Mucosa of stomach (tissue), 1 donor: ENCODE measurements at regions not wholly inside any gene's neighbourhood (a gene's known extent, or its start where the extent isn't known, plus 50 kb on each side); places are given as distances from the start of the nearest gene placed in this dataset.

Experiments
- H3K27me3 ChIP-seq: one replicate; pipeline ENCODE4 v1.7.0; 2013; ENCODE audit warnings: mild to moderate bottlenecking, low read length; ENCODE audit not compliant: control insufficient read depth, insufficient read depth
- H3K36me3 ChIP-seq: one replicate; pipeline ENCODE4 v1.7.0; 2013; ENCODE audit warnings: low read length; ENCODE audit not compliant: control insufficient read depth, insufficient read depth
- H3K4me1 ChIP-seq: one replicate; pipeline ENCODE4 v1.7.0; 2013; ENCODE audit warnings: mild to moderate bottlenecking, low read length; ENCODE audit not compliant: control insufficient read depth, insufficient read depth
- H3K4me3 ChIP-seq: one replicate; pipeline ENCODE4 v1.7.0; 2013; ENCODE audit warnings: low read length
- H3K9ac ChIP-seq: one replicate; pipeline ENCODE4 v1.7.0; 2013; ENCODE audit warnings: mild to moderate bottlenecking, low read length, moderate library complexity
- H3K9me3 ChIP-seq: one replicate; pipeline ENCODE4 v1.7.0; 2013; ENCODE audit warnings: mild to moderate bottlenecking, low read length, moderate library complexity; ENCODE audit not compliant: control insufficient read depth
- donor health status: Pancreatic carcinoma.

GRCh38 chr1:199867601-199868000 is 159.9 kb upstream of the NR5A2 start:
- Histone ChIP-seq H3K4me1 (no peaks in the 10 kb centered on the region), H3K4me3 (no peak overlapping the region), H3K36me3 (no peaks in the 10 kb centered on the region), H3K9me3 (no peaks in the 10 kb centered on the region), H3K27me3 (no peaks in the 10 kb centered on the region), H3K9ac (no peak overlapping the region)

- no peaks in the 10 kb centered on the region for H3K27me3 ChIP-seq
- H3K4me1 ChIP-seq = no peaks in the 10 kb centered on the region
- no peaks in the 10 kb centered on the region for H3K36me3 ChIP-seq
- no peak overlapping the region for H3K4me3 ChIP-seq
- no peaks in the 10 kb centered on the region for H3K9me3 ChIP-seq
- H3K9ac ChIP-seq = no peak overlapping the region
Observed at GRCh38 chr1:199868777-199869176, 158.7 kb upstream of the NR5A2 start.

GRCh38 chr1:199875337-199875736 is 152.2 kb upstream of the NR5A2 start:
- no peaks in the 10 kb centered on the region for H3K27me3 ChIP-seq
- no peaks in the 10 kb centered on the region for H3K4me1 ChIP-seq
- H3K36me3 ChIP-seq = no peaks in the 10 kb centered on the region
- H3K9ac ChIP-seq = no peak overlapping the region
- no peaks in the 10 kb centered on the region for H3K9me3 ChIP-seq
- H3K4me3 ChIP-seq = no peak overlapping the region

DNA sequence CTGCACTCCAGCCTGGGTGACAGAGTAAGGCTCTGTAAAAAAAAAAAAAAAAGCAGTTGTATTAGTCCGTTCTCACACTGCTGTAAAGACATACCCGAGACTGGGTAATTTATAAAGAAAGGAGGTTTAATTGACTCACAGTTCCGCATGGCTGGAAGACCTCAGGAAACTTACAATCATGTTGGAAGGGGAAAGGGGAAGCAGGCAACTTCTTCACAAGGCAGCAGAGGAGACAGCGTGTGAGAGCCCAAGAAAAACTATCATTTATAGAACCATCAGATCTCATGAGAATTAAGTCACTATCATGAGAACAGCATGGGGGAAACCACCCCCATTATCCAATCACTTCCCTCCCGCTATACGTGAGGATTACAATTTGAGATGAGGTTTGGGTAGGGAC is 151.7 kb upstream of the NR5A2 start:
- no peaks in the 10 kb centered on the region for H3K4me1 ChIP-seq
- no peaks in the 10 kb centered on the region for H3K9me3 ChIP-seq
- H3K36me3 ChIP-seq = no peaks in the 10 kb centered on the region
- H3K9ac ChIP-seq = no peak overlapping the region
- no peak overlapping the region for H3K4me3 ChIP-seq
- H3K27me3 ChIP-seq = no peaks in the 10 kb centered on the region

- H3K27me3 ChIP-seq = no peaks in the 10 kb centered on the region
- no peaks in the 10 kb centered on the region for H3K36me3 ChIP-seq
- no peak overlapping the region for H3K9ac ChIP-seq
- H3K4me1 ChIP-seq = no peaks in the 10 kb centered on the region
- H3K9me3 ChIP-seq = no peaks in the 10 kb centered on the region
- no peak overlapping the region for H3K4me3 ChIP-seq
Observed at GRCh38 chr1:199877526-199878384, 149.8 kb upstream of the NR5A2 start.

GRCh38 chr1:199878823-199879222 is 148.7 kb upstream of the NR5A2 start:
- Histone ChIP-seq H3K36me3 (no peaks in the 10 kb centered on the region), H3K4me3 (no peak overlapping the region), H3K27me3 (no peaks in the 10 kb centered on the region)

DNA sequence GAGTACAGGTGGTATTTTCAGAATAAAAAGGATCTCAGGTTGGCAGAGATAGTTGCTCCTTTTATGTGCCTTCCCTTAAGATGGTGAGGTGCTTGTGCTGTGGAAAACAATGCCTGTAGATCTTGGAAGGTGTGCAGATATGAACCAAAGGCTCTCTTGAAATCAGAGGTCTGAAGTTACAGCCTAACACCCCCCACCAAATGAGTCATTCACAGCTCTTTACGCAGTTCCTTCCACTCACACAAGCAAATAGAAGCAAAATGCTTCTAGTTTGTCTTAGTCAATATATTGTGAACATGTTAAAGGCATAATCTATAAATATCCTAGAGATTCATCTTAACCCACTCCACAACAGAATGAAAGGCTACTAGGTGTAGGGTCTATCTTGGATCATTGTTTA is 128.9 kb upstream of the NR5A2 start:
- no peaks in the 10 kb centered on the region for H3K4me1 ChIP-seq
- H3K9me3 ChIP-seq = no peaks in the 10 kb centered on the region
- H3K27me3 ChIP-seq = no peaks in the 10 kb centered on the region
- no peak overlapping the region for H3K4me3 ChIP-seq
- H3K36me3 ChIP-seq = no peaks in the 10 kb centered on the region
- H3K9ac ChIP-seq = no peak overlapping the region

More at GRCh38 chr1:199878823-199879222, 148.7 kb upstream of the NR5A2 start:
- no peak overlapping the region for H3K9ac ChIP-seq
- no peaks in the 10 kb centered on the region for H3K9me3 ChIP-seq
- no peaks in the 10 kb centered on the region for H3K4me1 ChIP-seq

- Histone ChIP-seq H3K4me1 (no peaks in the 10 kb centered on the region), H3K9ac (no peak overlapping the region), H3K9me3 (no peaks in the 10 kb centered on the region), H3K4me3 (no peak overlapping the region), H3K36me3 (no peaks in the 10 kb centered on the region), H3K27me3 (no peaks in the 10 kb centered on the region)
Observed at GRCh38 chr1:199901341-199901740, 126.2 kb upstream of the NR5A2 start.

DNA sequence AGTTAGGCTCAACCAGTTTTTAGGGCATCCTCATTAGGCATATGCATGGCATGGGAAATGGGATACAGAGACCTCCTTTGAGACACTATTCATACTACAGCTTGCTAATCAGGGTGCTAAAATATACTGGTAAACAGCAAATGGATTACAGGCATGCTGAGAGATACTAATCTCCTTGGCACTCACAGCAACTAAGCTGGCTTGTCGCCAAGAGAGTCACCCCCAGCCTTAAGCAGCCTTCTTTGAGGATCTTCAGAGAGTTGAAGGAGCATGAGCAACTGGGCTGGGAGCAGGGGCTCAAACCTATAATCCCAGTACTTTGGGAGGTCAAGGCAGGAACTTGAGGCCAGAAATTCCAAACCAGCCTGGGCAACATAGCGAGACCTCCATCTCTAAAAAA is 120.1 kb upstream of the NR5A2 start:
- Histone ChIP-seq H3K4me1 (no peaks in the 10 kb centered on the region), H3K9me3 (no peaks in the 10 kb centered on the region), H3K9ac (no peak overlapping the region), H3K27me3 (no peaks in the 10 kb centered on the region), H3K36me3 (no peaks in the 10 kb centered on the region), H3K4me3 (no peak overlapping the region)

DNA sequence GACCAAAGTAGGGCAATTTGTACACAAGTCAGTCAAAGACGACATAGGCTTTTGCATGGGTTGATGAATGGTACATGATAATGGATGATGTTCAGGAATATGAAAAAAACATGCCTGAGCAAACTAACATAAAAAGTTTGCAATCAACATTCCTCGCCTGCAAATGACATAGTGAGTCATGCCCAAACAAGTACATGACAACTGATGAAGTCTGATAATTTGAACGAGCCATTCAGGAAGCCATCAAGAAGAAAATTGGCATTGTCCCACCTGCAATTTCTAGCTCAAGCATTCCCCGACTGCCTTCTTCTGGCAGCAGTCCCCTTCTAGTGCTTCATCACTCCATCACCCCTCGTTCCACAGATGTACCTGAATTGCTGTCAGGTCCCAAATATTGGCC is 118.4 kb upstream of the NR5A2 start:
- Histone ChIP-seq H3K9me3 (no peaks in the 10 kb centered on the region), H3K4me1 (no peaks in the 10 kb centered on the region), H3K27me3 (no peaks in the 10 kb centered on the region), H3K4me3 (no peak overlapping the region), H3K9ac (no peak overlapping the region), H3K36me3 (no peaks in the 10 kb centered on the region)

GRCh38 chr1:199913318-199913717 is 114.2 kb upstream of the NR5A2 start:
- H3K9ac ChIP-seq = no peak overlapping the region
- H3K4me1 ChIP-seq = no peaks in the 10 kb centered on the region
- H3K27me3 ChIP-seq = no peaks in the 10 kb centered on the region
- no peaks in the 10 kb centered on the region for H3K9me3 ChIP-seq
- H3K4me3 ChIP-seq = no peak overlapping the region
- H3K36me3 ChIP-seq = no peaks in the 10 kb centered on the region

GRCh38 chr1:199914546-199914945 is 113.0 kb upstream of the NR5A2 start:
- no peak overlapping the region for H3K4me3 ChIP-seq
- no peaks in the 10 kb centered on the region for H3K4me1 ChIP-seq
- no peaks in the 10 kb centered on the region for H3K9me3 ChIP-seq
- H3K9ac ChIP-seq = no peak overlapping the region
- no peaks in the 10 kb centered on the region for H3K27me3 ChIP-seq
- no peaks in the 10 kb centered on the region for H3K36me3 ChIP-seq
